ENCODE measurements at regions not wholly inside any gene's neighbourhood (a gene's known extent, or its start where the extent isn't known, plus 50 kb on each side); places are given as distances from the start of the nearest gene placed in this dataset.

DNA sequence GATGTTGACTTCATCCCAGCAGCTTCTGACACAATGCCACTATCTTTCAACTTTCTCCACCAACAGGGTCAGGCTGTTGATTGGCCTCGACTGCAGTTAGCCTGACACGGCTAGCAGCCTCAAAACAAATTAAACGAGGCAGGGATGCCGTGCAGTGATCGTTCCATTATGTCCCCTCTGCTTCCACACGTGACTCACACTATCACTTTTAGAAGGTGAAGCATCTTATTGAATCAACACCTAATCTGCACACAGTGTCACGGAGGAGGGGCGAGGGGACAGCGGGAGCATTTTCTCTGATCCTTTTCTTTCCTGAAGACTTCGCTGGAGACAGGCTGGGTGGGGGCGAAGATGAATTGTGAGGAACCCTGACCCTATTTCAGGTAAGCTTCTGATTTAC is 241.9 kb upstream of the ZNF507 start:
- TF ChIP-seq, protein P1, sequence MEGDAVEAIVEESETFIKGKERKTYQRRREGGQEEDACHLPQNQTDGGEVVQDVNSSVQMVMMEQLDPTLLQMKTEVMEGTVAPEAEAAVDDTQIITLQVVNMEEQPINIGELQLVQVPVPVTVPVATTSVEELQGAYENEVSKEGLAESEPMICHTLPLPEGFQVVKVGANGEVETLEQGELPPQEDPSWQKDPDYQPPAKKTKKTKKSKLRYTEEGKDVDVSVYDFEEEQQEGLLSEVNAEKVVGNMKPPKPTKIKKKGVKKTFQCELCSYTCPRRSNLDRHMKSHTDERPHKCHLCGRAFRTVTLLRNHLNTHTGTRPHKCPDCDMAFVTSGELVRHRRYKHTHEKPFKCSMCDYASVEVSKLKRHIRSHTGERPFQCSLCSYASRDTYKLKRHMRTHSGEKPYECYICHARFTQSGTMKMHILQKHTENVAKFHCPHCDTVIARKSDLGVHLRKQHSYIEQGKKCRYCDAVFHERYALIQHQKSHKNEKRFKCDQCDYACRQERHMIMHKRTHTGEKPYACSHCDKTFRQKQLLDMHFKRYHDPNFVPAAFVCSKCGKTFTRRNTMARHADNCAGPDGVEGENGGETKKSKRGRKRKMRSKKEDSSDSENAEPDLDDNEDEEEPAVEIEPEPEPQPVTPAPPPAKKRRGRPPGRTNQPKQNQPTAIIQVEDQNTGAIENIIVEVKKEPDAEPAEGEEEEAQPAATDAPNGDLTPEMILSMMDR (IDR thresholded peaks at IDR 0.05): no peak
- TF ChIP-seq POLR2A (IDR thresholded peaks at IDR 0.05) (no peak), POLR2AphosphoS5 (IDR thresholded peaks at IDR 0.05; ENCODE audit: insufficient read depth in 1 of 2, low read depth in 1 of 2) (no peak)
